H1 (cell line): ENCODE measurements at regions not wholly inside any gene's neighbourhood (a gene's known extent, or its start where the extent isn't known, plus 50 kb on each side); places are given as distances from the start of the nearest gene placed in this dataset.

Experiments
- CTCF ChIA-PET: fragments of 300-600 bp; sonication (Branson Sonifier 250); formaldehyde crosslinking; loops from one replicate; lab custom pipeline; 2021; ENCODE audit not compliant: partially characterized antibody; lab: Charles Lee
- POLR2A ChIA-PET: fragments of 300-600 bp; sonication (Branson Sonifier 250); formaldehyde crosslinking; loops from one replicate; lab custom pipeline; 2021; ENCODE audit warnings: inconsistent platforms; ENCODE audit not compliant: partially characterized antibody; lab: Charles Lee
- DNase-seq, 2 experiments: peaks; one replicate each; pipeline versions ENCODE4 v3.0.0 to v3.0.0-alpha.2; 2010 to 2022; ENCODE audit warnings: low spot score in 2 of 2, low read depth in 1 of 2, mixed read lengths in 1 of 2
- FAIRE-seq: peaks from 2 replicates; lab custom pipeline; 2011; peaks lifted over from hg19 to GRCh38; lab: Jason Lieb, UNC
- H2AFZ ChIP-seq: 2 replicates; pipeline ENCODE4 v1.8.1; 2012; ENCODE audit warnings: low read length, inconsistent platforms
- H2AK5ac ChIP-seq: 2 replicates; pipeline ENCODE4 v1.6.1; 2013; ENCODE audit warnings: low read depth, low read length
- H2BK120ac ChIP-seq: replicated peaks from 2 replicates; pipeline ENCODE3; 2013; ENCODE audit warnings: low read depth, low read length, inconsistent platforms
- H2BK12ac ChIP-seq: 2 replicates; pipeline ENCODE4 v1.6.1; 2013; ENCODE audit warnings: low read depth, low read length
- H2BK15ac ChIP-seq: 2 replicates; pipeline ENCODE4 v1.6.1; 2013; ENCODE audit warnings: low read length
- H2BK20ac ChIP-seq: 2 replicates; pipeline ENCODE4 v1.6.1; 2013; ENCODE audit warnings: low read length
- H2BK5ac ChIP-seq: 2 replicates; pipeline ENCODE4 v1.6.1; 2013; ENCODE audit warnings: low read depth, low read length
- H3K14ac ChIP-seq: 2 replicates; pipeline ENCODE4 v1.6.1; 2013; ENCODE audit warnings: inconsistent platforms; ENCODE audit not compliant: insufficient read length
- H3K18ac ChIP-seq: 2 replicates; pipeline ENCODE4 v1.6.1; 2013; ENCODE audit warnings: low read length; ENCODE audit errors: extremely low read depth
- H3K23ac ChIP-seq: 2 replicates; pipeline ENCODE4 v1.6.1; 2013; ENCODE audit warnings: inconsistent platforms; ENCODE audit not compliant: insufficient read length
- H3K23me2 ChIP-seq: 2 replicates; pipeline ENCODE4 v1.6.1; 2013; ENCODE audit warnings: low read depth, low read length
- H3K27ac ChIP-seq: 2 replicates; pipeline ENCODE4 v1.6.1; 2011; ENCODE audit warnings: low read depth, low read length, inconsistent platforms
- H3K27me3 ChIP-seq, 4 experiments: replicated peaks in 1 of 4; 1 replicate in 1 of 4; 2 replicates in 3 of 4; pipeline versions ENCODE4 v1.6.1 to v1.8.1; 2011 to 2013; ENCODE audit warnings: low read length in 3 of 4, mild to moderate bottlenecking in 3 of 4, inconsistent platforms in 2 of 4, mixed read lengths in 2 of 4, moderate library complexity in 1 of 4; ENCODE audit not compliant: control insufficient read depth in 3 of 4, insufficient read depth in 3 of 4; ENCODE audit errors: extremely low read depth in 1 of 4
- H3K36me3 ChIP-seq, 4 experiments: 2 replicates each; pipeline versions ENCODE4 v1.6.1 to v1.8.1; 2011 to 2013; ENCODE audit warnings: mild to moderate bottlenecking in 4 of 4, low read length in 3 of 4, moderate library complexity in 2 of 4, control low read depth in 1 of 4, inconsistent platforms in 1 of 4; ENCODE audit not compliant: insufficient read depth in 4 of 4, control insufficient read depth in 2 of 4
- H3K4ac ChIP-seq: replicated peaks from 2 replicates; pipeline ENCODE3; 2013; ENCODE audit warnings: low read length, low read depth, mixed read lengths, inconsistent platforms; ENCODE audit not compliant: insufficient read length
- H3K4me1 ChIP-seq, 4 experiments: replicated peaks in 1 of 4; 1 replicate in 1 of 4; 2 replicates in 3 of 4; pipeline versions ENCODE4 v1.6.1 to v1.8.1; 2011 to 2013; ENCODE audit warnings: low read length in 3 of 4, inconsistent platforms in 2 of 4, mixed read lengths in 1 of 4; ENCODE audit not compliant: insufficient read depth in 4 of 4, control insufficient read depth in 3 of 4
- H3K4me2 ChIP-seq, 2 experiments: 2 replicates each; pipeline versions ENCODE4 v1.6.1 to v1.8.1; 2011 to 2013; ENCODE audit warnings: low read depth in 2 of 2, low read length in 2 of 2, control low read depth in 1 of 2, inconsistent platforms in 1 of 2, mild to moderate bottlenecking in 1 of 2; ENCODE audit not compliant: insufficient read depth in 1 of 2
- H3K4me3 ChIP-seq, 4 experiments: fragments of 200-600, 300-600 bp in 1 of 4; sonication (generic), shearing (Covaris generic), sonication (Bioruptor Twin) in 1 of 4; 2 replicates each; pipeline versions ENCODE4 v1.5.1 to v1.8.1; 2011 to 2016; ENCODE audit warnings: low read length in 4 of 4, low read depth in 3 of 4, control low read depth in 2 of 4, inconsistent platforms in 2 of 4, mild to moderate bottlenecking in 2 of 4, mixed read lengths in 1 of 4, moderate library complexity in 1 of 4; ENCODE audit not compliant: insufficient read depth in 2 of 4; ENCODE audit errors: extremely low read depth in 1 of 4
- H3K56ac ChIP-seq: replicated peaks from 2 replicates; pipeline ENCODE3; 2013; ENCODE audit warnings: low read depth, mild to moderate bottlenecking, mixed read lengths, low read length, inconsistent platforms; ENCODE audit not compliant: insufficient read length
- H3K79me1 ChIP-seq: 2 replicates; pipeline ENCODE4 v1.6.1; 2013; ENCODE audit warnings: low read depth, low read length, control low read depth
- H3K79me2 ChIP-seq, 2 experiments: 2 replicates each; pipeline versions ENCODE4 v1.6.1 to v1.8.1; 2012 to 2013; ENCODE audit warnings: low read length in 2 of 2, mild to moderate bottlenecking in 2 of 2, inconsistent platforms in 1 of 2; ENCODE audit not compliant: insufficient read depth in 2 of 2, control insufficient read depth in 1 of 2
- H3K9ac ChIP-seq, 4 experiments: replicated peaks in 1 of 4; 1 replicate in 1 of 4; 2 replicates in 3 of 4; pipeline versions ENCODE4 v1.6.1 to v1.8.1; 2011 to 2013; ENCODE audit warnings: low read depth in 3 of 4, low read length in 3 of 4, control low read depth in 2 of 4, mild to moderate bottlenecking in 2 of 4, moderate library complexity in 2 of 4, inconsistent platforms in 1 of 4; ENCODE audit errors: extremely low read depth in 1 of 4
- H3K9me3 ChIP-seq, 2 experiments: 2 replicates each; pipeline versions ENCODE4 v1.6.1 to v1.8.1; 2012 to 2013; ENCODE audit warnings: mild to moderate bottlenecking in 2 of 2, moderate library complexity in 2 of 2, control low read depth in 1 of 2, inconsistent platforms in 1 of 2, low read depth in 1 of 2, low read length in 1 of 2, mixed read lengths in 1 of 2; ENCODE audit not compliant: insufficient read depth in 2 of 2
- H4K20me1 ChIP-seq, 2 experiments: replicated peaks in 1 of 2; 2 replicates each; pipeline versions ENCODE3 to v1.8.1; 2011 to 2013; ENCODE audit warnings: inconsistent platforms in 2 of 2, low read length in 2 of 2, mild to moderate bottlenecking in 1 of 2; ENCODE audit not compliant: insufficient read depth in 2 of 2, control insufficient read depth in 1 of 2
- H4K5ac ChIP-seq: 2 replicates; pipeline ENCODE4 v1.6.1; 2013; ENCODE audit warnings: low read length, low read depth, mixed read lengths, inconsistent platforms; ENCODE audit not compliant: insufficient read length
- H4K8ac ChIP-seq: 2 replicates; pipeline ENCODE4 v1.8.0; 2013; ENCODE audit warnings: mild to moderate bottlenecking, moderate library complexity, low read length, inconsistent platforms; ENCODE audit not compliant: insufficient read depth; ENCODE audit errors: extremely low read depth
- H4K91ac ChIP-seq: replicated peaks from 2 replicates; pipeline ENCODE3; 2013; ENCODE audit warnings: low read length, mixed read lengths, inconsistent platforms; ENCODE audit not compliant: insufficient read length
- CTCF ChIP-seq, 3 experiments: IDR thresholded peaks; 1 replicate in 2 of 3; 2 replicates in 1 of 3; pipeline versions ENCODE4 v1.5.1 to v1.6.1; 2011; ENCODE audit warnings: low read length in 3 of 3, mild to moderate bottlenecking in 3 of 3, inconsistent platforms in 2 of 3, low read depth in 1 of 3, moderate library complexity in 1 of 3; ENCODE audit not compliant: insufficient read depth in 1 of 3; ENCODE audit errors: control extremely low read depth in 1 of 3
- JUN ChIP-seq: IDR thresholded peaks from 2 replicates; pipeline ENCODE4 v1.6.1; 2011; ENCODE audit warnings: low read depth, mild to moderate bottlenecking, improper control_type of control experiment, low read length
- RAD21 ChIP-seq, 2 experiments: IDR thresholded peaks in 1 of 2; conservative IDR thresholded peaks in 1 of 2; 2 replicates each; pipeline ENCODE4 v1.6.1; 2011; ENCODE audit warnings: low read depth in 2 of 2, low read length in 2 of 2, improper control_type of control experiment in 1 of 2, inconsistent platforms in 1 of 2, mild to moderate bottlenecking in 1 of 2, moderate library complexity in 1 of 2
- YY1 ChIP-seq: IDR thresholded peaks from 2 replicates; pipeline ENCODE4 v1.6.1; 2011; ENCODE audit warnings: low read depth, mild to moderate bottlenecking, low read length
- WGBS, 2 experiments: shearing (Covaris generic) in 1 of 2; methylation state at CpG; one replicate each; pipeline versions ENCODE4 v1.1.6 to v1.1.7; 2013 to 2015; ENCODE audit warnings: low lambda C conversion rate in 2 of 2, mixed read lengths in 2 of 2, inconsistent platforms in 1 of 2, low coverage in 1 of 2, missing lambda C conversion rate in 1 of 2; ENCODE audit not compliant: insufficient replicate concordance in 2 of 2, insufficient coverage in 1 of 2, insufficient read length in 1 of 2; ENCODE audit errors: extremely low coverage in 1 of 2, missing lambda C conversion rate in 1 of 2; 5-methylcytosine and 5-hydroxymethylcytosine counted together

- H2AFZ ChIP-seq = no peak overlapping the region
These were observed 205.7 kb upstream of the ZPLD1 start for GRCh38 chr3:102229062-102229655.

More at GRCh38 chr3:102229062-102229655, 205.7 kb upstream of the ZPLD1 start:
- Histone ChIP-seq H3K79me1 (no peaks in the 10 kb centered on the region), H2BK15ac (no peak overlapping the region), H3K23ac (no peak overlapping the region), H3K27me3 (no peaks in the 10 kb centered on the region), H3K79me2 (no peaks in the 10 kb centered on the region), H3K4me1 (peaks cover 0 to 4% (median 0%) of the 10 kb centered on the region in 4 experiments; a peak in 1 of 7 replicates), H4K5ac (no peak overlapping the region), H3K27ac (no peak overlapping the region), H3K56ac (no peak overlapping the region), H3K23me2 (no peaks in the 10 kb centered on the region), H4K91ac (no peak overlapping the region), H3K4ac (no peak overlapping the region), H3K18ac (no peak overlapping the region), H3K14ac (no peak overlapping the region), H2BK120ac (no peak overlapping the region), H4K8ac (no peak overlapping the region), H2BK12ac (no peak overlapping the region), H2BK5ac (no peak overlapping the region), H4K20me1 (no peaks in the 10 kb centered on the region), H3K9me3 (no peaks in the 10 kb centered on the region), H3K36me3 (no peaks in the 10 kb centered on the region), H2AK5ac (no peak overlapping the region), H2BK20ac (no peak overlapping the region), H3K4me3 (no peak overlapping the region), H3K4me2 (no peak overlapping the region), H3K9ac (no peak overlapping the region)
- DNase-seq (peak; percentile 60 to 86), FAIRE-seq (peak; percentile 91)
- ChIA-PET CTCF (interaction anchor here (0.5 to 10.4 kb wide), 59 partner anchors 9 to 1181 kb away, joined by 3 to 174 read pairs (median 4); no protein-coding TSS in a partner anchor), POLR2A (interaction anchor here (0.7 to 0.9 kb wide), 2 partner anchors 300 to 484 kb away, joined by 3 read pairs; no protein-coding TSS in a partner anchor)
- 43% methylated on average over 7 of the region's 7 CpGs; no CpG with 5 or more reads in 1 of the 2 experiments for WGBS, 2 experiments
- peak; percentile 71 to 92 (median 90) for TF ChIP-seq CTCF (IDR thresholded peaks at IDR 0.05; ENCODE audit: control extremely low read depth in 1 of 3, insufficient read depth in 1 of 3, low read depth in 1 of 3, low read length in 3 of 3)
- peak; percentile 67; the same call in 1 of the 2 replicates for TF ChIP-seq YY1
- TF ChIP-seq JUN = no peak
- TF ChIP-seq RAD21 (IDR thresholded peaks at IDR 0.05 in 1 of 2, conservative IDR thresholded peaks at IDR 0.05 in 1 of 2; ENCODE audit: low read depth in 2 of 2, low read length in 2 of 2) = peak; percentile 97
